ENCODE measurements at regions not wholly inside any gene's neighbourhood (a gene's known extent, or its start where the extent isn't known, plus 50 kb on each side); places are given as distances from the start of the nearest gene placed in this dataset.

GRCh38 chr3:182668541-182668940 is 124.8 kb upstream of the ATP11B start:
- DNase-seq, result no peak

GRCh38 chr3:182668974-182669373 is 124.3 kb upstream of the ATP11B start:
- no peak for DNase-seq

GRCh38 chr3:182671541-182671940 is 121.8 kb upstream of the ATP11B start:
- no peak for DNase-seq

GRCh38 chr3:182671942-182672341 is 121.4 kb upstream of the ATP11B start:
- DNase-seq, result no peak

- DNase-seq, result no peak
Observed at GRCh38 chr3:182673336-182673735, 120.0 kb upstream of the ATP11B start.

- DNase-seq, result peak; percentile 66
Observed at GRCh38 chr3:182682263-182683241, 110.8 kb upstream of the ATP11B start.

- DNase-seq, result peak; percentile 90
Observed at GRCh38 chr3:182683453-182683852, 109.9 kb upstream of the ATP11B start.

GRCh38 chr3:182683858-182684257 is 109.4 kb upstream of the ATP11B start:
- DNase-seq, result no peak

- no peak for DNase-seq
Observed at GRCh38 chr3:182686033-182686886, 107.0 kb upstream of the ATP11B start.

GRCh38 chr3:182690172-182690571 is 103.1 kb upstream of the ATP11B start:
- no peak for DNase-seq

- no peak for DNase-seq
Observed at GRCh38 chr3:182692021-182692420, 101.3 kb upstream of the ATP11B start.

- no peak for DNase-seq
Observed at GRCh38 chr3:182692695-182693094, 100.6 kb upstream of the ATP11B start.

- no peak for DNase-seq
Observed at GRCh38 chr3:182693723-182694122, 99.6 kb upstream of the ATP11B start.

- DNase-seq, result no peak
Observed at GRCh38 chr3:182696916-182697315, 96.4 kb upstream of the ATP11B start.

- DNase-seq, result peak; percentile 100
Observed at GRCh38 chr3:182697345-182697919, 95.9 kb upstream of the ATP11B start.

GRCh38 chr3:182698078-182698477 is 95.2 kb upstream of the ATP11B start:
- DNase-seq, result no peak

GRCh38 chr3:182699550-182700170 is 93.6 kb upstream of the ATP11B start:
- no peak for DNase-seq

GRCh38 chr3:182702216-182702615 is 91.1 kb upstream of the ATP11B start:
- no peak for DNase-seq

- DNase-seq, result no peak
Observed at GRCh38 chr3:182703233-182703632, 90.1 kb upstream of the ATP11B start.

GRCh38 chr3:182704926-182705325 is 88.4 kb upstream of the ATP11B start:
- no peak for DNase-seq

GRCh38 chr3:182708810-182709209 is 84.5 kb upstream of the ATP11B start:
- DNase-seq, result no peak

- no peak for DNase-seq
Observed at GRCh38 chr3:182709306-182709705, 84.0 kb upstream of the ATP11B start.

Measured in NCI-H1105 treated with DMSO at 0.1 percent for 48 hours (cell line).